Breast epithelium (tissue), 4 donors: ENCODE measurements at regions not wholly inside any gene's neighbourhood (a gene's known extent, or its start where the extent isn't known, plus 50 kb on each side); places are given as distances from the start of the nearest gene placed in this dataset.
"Not testable (repeated sequence)": the region's sequence is repeated elsewhere in the genome, so short reads cannot be mapped to it uniquely, and the experiment has no call there.

Source experiments
- DNase-seq, 2 donors: peaks; one replicate each; pipeline ENCODE4 v3.0.0-alpha.2; 2019; ENCODE audit warnings: low spot score in 2 of 2
- H3K27ac ChIP-seq, 2 donors: fragments of 200-600 bp; sonication (generic) in 1 of 2; one replicate each; pipeline ENCODE4 v1.5.1; 2016 to 2019; ENCODE audit warnings: mild to moderate bottlenecking in 1 of 2
- H3K27me3 ChIP-seq, 2 donors: fragments of 200-600 bp; sonication (generic) in 1 of 2; one replicate each; pipeline versions ENCODE4 v1.5.1 to v1.6.0; 2017 to 2019; ENCODE audit warnings: control low read depth in 1 of 2, mild to moderate bottlenecking in 1 of 2
- H3K36me3 ChIP-seq: fragments of 200-600 bp; one replicate; pipeline ENCODE4 v1.5.1; 2019
- H3K4me1 ChIP-seq, 2 donors: fragments of 200-600 bp; sonication (generic); one replicate each; pipeline ENCODE4 v1.5.1; 2016 to 2019; ENCODE audit warnings: control low read depth in 1 of 2
- H3K4me3 ChIP-seq, 3 donors: fragments of 200-600 bp; sonication (generic); 1 replicate in 2 of 3; 2 replicates in 1 of 3; pipeline ENCODE4 v1.5.1; 2016 to 2019; ENCODE audit warnings: mild to moderate bottlenecking in 3 of 3, moderate library complexity in 2 of 3
- H3K9me3 ChIP-seq, 2 donors: fragments of 200-600 bp; sonication (generic) in 1 of 2; one replicate each; pipeline ENCODE4 v1.5.1; 2016 to 2019; ENCODE audit warnings: control low read depth in 1 of 2
- POLR2A ChIP-seq: fragments of 450-650 bp; IDR thresholded peaks from one replicate; pipeline ENCODE4 v1.6.1; 2016; ENCODE audit warnings: antibody characterized with exemption, mild to moderate bottlenecking, moderate library complexity
- POLR2AphosphoS5 ChIP-seq, 3 donors: sonication (generic); formaldehyde crosslinking; IDR thresholded peaks; one replicate each; pipeline ENCODE4 v1.6.1; 2017; ENCODE audit warnings: antibody characterized with exemption in 3 of 3
- intact Hi-C: fragments of 100-400 bp; cut with DNase I; formaldehyde crosslinking; loops from one replicate; pipeline ENCODE4 v1.15.1; 2023; ENCODE audit warnings: low total_unique reads
- TF ChIP-seq, protein P1 (sequence below), 3 donors: fragments of 450-650 bp; IDR thresholded peaks; one replicate each; pipeline ENCODE4 v1.5.1; 2016 to 2017; ENCODE audit warnings: antibody characterized with exemption in 3 of 3, mild to moderate bottlenecking in 3 of 3, moderate library complexity in 3 of 3

DNA sequence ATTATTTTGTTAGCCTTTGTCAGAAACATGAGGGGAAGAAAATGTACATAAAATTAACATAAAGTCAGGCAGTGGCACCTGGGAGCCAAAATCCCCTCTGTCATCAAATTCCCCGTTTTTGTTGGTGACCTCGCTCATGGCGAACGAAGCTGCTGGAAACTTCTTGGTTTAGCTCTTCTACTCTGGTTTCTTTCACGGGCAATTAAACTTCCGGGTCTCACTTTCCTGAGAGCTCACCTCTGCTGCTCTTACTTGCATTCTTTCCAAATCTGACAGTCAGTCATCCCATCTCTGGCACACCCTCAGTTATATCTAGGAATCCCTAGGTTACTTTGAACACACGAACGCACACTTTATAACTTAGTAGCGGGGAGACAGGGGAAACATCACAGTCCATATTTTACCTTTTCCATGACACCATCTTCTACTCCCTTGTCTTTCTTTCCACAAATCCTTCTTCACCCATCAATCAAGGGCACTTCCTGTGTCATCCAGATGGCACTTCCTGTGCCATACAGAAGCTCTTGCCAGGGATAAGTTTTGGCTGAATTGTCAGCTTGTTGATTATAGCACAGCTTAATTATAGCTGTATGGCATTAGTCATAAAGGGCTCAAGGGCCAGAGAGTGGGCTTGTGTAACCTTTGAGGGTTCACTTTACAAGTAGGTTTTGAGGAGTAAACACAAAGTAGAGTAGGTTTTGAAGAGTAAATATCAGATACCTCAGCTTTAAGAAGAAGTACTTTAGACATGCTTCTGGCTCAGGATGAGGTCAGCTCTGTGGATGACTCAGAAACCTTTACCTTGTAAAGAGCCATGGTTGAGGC lies 105.1 kb downstream of the GATA3 start:
- DNase-seq, result no peak
- Histone ChIP-seq H3K36me3 (no peaks in the 10 kb centered on the region), H3K27ac (no peak overlapping the region), H3K27me3 (no peaks in the 10 kb centered on the region), H3K4me3 (no peak overlapping the region), H3K9me3 (no peaks in the 10 kb centered on the region), H3K4me1 (no peaks in the 10 kb centered on the region)
- intact Hi-C loops, result loop anchor here (10.0 kb wide), 1 partner anchor 1835 kb away; no protein-coding TSS in a partner anchor
- TF ChIP-seq POLR2A, result no peak
- no peak for TF ChIP-seq POLR2AphosphoS5 (IDR thresholded peaks at IDR 0.05)
- TF ChIP-seq, protein P1, sequence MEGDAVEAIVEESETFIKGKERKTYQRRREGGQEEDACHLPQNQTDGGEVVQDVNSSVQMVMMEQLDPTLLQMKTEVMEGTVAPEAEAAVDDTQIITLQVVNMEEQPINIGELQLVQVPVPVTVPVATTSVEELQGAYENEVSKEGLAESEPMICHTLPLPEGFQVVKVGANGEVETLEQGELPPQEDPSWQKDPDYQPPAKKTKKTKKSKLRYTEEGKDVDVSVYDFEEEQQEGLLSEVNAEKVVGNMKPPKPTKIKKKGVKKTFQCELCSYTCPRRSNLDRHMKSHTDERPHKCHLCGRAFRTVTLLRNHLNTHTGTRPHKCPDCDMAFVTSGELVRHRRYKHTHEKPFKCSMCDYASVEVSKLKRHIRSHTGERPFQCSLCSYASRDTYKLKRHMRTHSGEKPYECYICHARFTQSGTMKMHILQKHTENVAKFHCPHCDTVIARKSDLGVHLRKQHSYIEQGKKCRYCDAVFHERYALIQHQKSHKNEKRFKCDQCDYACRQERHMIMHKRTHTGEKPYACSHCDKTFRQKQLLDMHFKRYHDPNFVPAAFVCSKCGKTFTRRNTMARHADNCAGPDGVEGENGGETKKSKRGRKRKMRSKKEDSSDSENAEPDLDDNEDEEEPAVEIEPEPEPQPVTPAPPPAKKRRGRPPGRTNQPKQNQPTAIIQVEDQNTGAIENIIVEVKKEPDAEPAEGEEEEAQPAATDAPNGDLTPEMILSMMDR (IDR thresholded peaks at IDR 0.05), result no peak

DNA sequence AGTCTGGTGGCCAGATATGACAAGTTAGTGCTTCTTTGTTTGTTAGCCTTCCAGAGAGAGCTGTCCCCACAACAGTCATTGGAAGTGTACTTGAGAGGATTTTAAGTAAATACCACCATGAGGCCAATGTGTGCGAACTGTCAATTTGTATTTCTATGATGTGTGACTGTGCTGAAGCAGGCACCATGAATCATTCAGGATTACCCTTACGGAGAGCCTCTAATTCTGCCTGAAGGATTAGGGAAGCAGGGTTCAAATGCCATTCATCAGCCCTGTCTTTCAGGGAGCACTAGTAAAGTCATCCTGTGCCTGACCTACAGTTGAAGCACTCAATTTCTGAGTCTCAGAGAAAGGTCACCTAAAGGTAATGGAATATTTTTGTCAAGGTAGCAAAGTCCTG lies 109.3 kb downstream of the GATA3 start:
- TF ChIP-seq, protein P1 (IDR thresholded peaks at IDR 0.05), result no peak
- TF ChIP-seq POLR2AphosphoS5 (IDR thresholded peaks at IDR 0.05) (no peak), POLR2A (no peak)
- Histone ChIP-seq H3K36me3 (no peaks in the 10 kb centered on the region), H3K27ac (no peak overlapping the region), H3K4me1 (no peaks in the 10 kb centered on the region), H3K4me3 (no peak overlapping the region), H3K9me3 (peaks cover 0 to 7% of the 10 kb centered on the region in 2 donors), H3K27me3 (no peaks in the 10 kb centered on the region)
- intact Hi-C loops, result no loop called here
- DNase-seq, result no peak

DNA sequence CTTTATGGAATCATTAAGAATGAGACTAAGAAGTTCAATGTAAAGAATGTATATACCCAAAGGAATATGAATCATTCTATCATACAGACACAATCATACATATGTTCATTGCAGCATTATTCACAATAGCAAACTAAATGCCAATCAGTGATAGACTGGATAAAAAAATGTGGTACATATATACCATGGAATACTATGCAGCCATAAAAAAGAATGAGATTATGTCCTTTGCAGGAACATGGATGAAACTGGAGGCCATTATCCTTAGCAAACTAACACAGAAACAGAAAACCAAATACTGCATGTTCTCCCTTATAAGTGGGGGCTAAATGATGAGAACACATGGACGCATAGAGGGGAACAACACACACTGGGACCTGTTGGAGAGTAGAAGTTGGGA lies 110.2 kb downstream of the GATA3 start:
- H3K36me3 ChIP-seq, H3K4me1 ChIP-seq, H3K27me3 ChIP-seq, intact Hi-C loops, H3K27ac ChIP-seq, DNase-seq, H3K4me3 ChIP-seq: not testable (repeated sequence)
- peaks cover 0 to 11% of the 10 kb centered on the region in 2 donors for H3K9me3 ChIP-seq

DNA sequence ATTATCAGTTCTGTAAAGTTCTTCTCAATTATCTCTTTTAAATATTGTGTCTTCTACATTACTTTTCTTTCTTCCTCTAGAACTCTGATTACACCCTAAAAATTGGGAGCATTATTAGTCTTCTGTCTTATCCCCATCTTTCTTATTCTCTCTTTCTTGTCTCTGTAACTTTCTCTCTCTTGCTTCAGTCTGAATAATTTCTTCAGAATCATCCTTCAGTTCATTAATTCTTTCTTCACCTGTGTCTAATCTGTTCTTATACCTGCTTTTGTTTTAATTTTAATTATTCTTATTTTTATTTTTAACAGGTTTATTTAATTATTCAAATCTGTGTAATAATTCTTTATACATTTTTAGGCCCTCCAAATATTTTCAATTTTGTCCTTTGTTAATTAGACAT lies 114.3 kb downstream of the GATA3 start:
- Histone ChIP-seq H3K4me3 (no peak overlapping the region), H3K9me3 (peaks cover 0 to 12% of the 10 kb centered on the region in 2 donors), H3K4me1 (no peaks in the 10 kb centered on the region), H3K27ac (no peak overlapping the region), H3K36me3 (no peaks in the 10 kb centered on the region), H3K27me3 (no peaks in the 10 kb centered on the region)
- no peak for TF ChIP-seq POLR2AphosphoS5 (IDR thresholded peaks at IDR 0.05)
- no peak for TF ChIP-seq POLR2A
- TF ChIP-seq, protein P1 (IDR thresholded peaks at IDR 0.05), result no peak
- no peak for DNase-seq
- intact Hi-C loops, result no loop called here

DNA sequence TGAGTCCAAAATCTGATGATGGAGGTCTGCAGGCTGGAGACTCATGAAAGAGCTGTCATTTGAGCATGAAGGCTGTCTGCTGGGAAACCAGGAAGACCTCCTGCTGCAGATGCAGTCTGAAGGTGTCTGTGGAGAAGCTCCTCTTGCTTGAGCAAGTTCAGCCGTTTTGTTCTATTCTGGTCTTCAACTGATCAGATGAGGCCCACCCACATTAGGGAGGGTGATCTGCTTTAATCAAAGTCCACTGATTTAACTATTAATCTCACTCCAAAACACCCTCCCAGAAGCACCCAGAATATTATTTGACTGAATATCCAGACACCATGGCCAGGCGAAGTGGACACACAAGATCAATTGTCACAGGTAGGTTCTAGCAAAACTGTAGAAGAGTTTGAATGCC lies 116.5 kb downstream of the GATA3 start:
- DNase-seq, result no peak
- Histone ChIP-seq H3K4me3 (no peak overlapping the region), H3K4me1 (no peaks in the 10 kb centered on the region), H3K36me3 (no peaks in the 10 kb centered on the region), H3K27ac (no peak overlapping the region), H3K9me3 (peaks cover 0 to 12% of the 10 kb centered on the region in 2 donors), H3K27me3 (no peaks in the 10 kb centered on the region)
- intact Hi-C loops, result no loop called here
- TF ChIP-seq POLR2AphosphoS5 (IDR thresholded peaks at IDR 0.05) (no peak), POLR2A (no peak)
- TF ChIP-seq, protein P1 (IDR thresholded peaks at IDR 0.05), result no peak
